HL-60/S4 (cell line): ENCODE measurements at regions not wholly inside any gene's neighbourhood (a gene's known extent, or its start where the extent isn't known, plus 50 kb on each side); places are given as distances from the start of the nearest gene placed in this dataset.

Experiments used
- in situ Hi-C: fragments of 300-500 bp; cut with MboI; formaldehyde crosslinking; loops from 2 replicates; pipeline ENCODE4 v1.14.3; 2022; ENCODE audit warnings: low sequenced_read_pairs

DNA sequence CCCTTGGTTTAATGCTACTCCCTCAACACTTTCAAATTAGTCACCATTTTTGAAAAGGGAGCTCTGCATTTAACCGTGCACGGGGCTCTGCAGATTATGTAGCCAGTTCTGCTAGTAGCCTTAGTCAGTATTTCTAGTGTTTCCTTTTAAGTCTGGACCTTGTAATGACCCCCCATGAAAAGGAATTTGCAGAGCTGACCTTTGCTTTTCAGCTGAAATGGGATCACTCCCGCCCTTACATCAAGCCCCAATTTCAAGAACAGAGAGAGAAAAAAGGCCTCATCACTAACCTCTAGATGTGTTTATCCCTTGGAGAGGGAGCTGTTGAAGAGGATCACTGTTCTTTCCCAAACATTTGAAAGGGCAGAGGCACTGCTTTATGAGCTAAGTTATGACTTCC lies 490.7 kb upstream of the BTBD3 start:
- in situ Hi-C loops: no loop called here

DNA sequence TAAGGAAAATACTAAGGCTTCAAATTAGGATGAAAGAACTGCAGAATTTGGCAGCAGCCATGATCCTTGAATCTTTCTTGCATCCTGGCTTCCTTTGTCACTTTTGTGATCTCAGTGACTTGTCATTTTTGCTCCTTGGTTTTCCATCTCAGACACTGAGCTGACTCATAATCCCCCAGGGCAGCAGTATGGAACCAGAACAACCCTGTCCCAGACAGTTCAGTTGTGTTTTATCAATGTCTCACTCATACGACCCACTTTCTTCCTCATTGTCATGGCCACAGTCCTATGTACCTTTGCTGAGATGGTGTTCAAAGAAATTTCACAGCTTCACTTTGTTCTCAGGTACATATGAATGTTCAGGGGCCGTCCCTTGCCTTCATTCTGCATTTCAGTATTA lies 488.5 kb upstream of the BTBD3 start:
- in situ Hi-C loops: no loop called here

DNA sequence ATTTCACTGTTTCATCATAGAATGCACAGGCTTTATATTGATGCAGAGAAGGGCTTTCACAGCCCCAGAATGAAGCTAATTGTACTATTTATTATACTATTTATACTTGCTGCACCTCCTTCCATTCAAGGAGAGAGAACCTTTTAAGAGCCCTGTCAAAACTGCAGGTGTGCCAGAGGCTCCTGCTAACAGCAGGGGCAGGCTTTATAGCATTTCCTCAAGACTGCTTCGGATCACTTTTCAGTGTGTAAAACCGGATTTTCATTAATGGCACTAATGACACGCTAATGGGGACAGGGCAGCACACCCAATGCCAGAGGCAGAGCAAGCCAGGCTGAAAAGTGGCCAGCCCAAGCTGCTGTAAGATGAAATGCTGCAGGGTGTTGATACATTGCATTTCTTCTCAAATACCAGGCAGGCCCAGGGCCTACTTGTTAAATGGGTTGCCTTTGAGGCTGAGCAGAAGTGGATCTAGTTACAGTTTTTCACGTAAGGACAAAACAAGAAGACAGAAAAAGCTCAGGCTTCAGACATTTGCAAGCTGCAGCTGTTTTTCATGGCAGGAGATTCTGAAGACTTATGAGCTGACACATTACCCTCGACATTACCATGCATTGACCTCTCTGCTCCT lies 487.7 kb upstream of the BTBD3 start:
- in situ Hi-C loops: no loop called here

DNA sequence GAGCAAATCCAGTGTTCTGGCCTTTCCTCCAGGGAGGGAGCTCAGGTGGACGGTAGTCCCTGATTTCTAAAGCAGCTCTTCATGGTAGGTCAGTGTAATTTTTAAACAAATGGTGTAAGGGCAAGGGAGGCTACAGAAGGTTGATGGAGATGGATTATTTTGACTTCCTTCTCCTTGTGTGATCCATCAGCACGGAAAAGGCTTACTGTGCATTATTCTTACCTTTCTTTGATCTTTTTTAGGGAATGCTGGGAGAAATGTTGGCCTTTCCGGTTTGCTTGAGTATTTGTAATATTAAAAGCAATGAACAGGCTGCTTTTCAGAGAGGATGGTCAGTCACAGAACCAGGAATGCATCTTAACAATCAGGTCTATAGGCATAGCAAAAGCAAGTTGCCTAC lies 487.0 kb upstream of the BTBD3 start:
- in situ Hi-C loops: no loop called here

DNA sequence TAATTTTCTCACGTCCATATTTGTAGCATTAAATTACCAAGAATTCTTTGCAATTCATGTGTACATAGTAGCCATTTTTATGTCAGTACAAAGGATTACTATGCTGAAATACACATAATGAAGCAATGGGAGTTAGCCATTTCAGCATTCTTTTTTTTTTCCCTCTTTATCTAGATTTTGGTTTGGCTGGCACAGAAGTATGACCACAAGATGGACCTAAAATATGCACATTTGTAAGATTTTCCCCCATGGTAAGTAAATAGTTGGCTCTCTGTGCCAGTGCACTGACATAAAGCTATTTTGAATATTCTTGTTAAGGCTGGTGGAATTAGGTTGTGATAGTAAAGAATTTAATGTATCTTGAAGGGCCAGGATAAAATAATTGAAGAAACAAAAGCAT lies 486.1 kb upstream of the BTBD3 start:
- in situ Hi-C loops: no loop called here

DNA sequence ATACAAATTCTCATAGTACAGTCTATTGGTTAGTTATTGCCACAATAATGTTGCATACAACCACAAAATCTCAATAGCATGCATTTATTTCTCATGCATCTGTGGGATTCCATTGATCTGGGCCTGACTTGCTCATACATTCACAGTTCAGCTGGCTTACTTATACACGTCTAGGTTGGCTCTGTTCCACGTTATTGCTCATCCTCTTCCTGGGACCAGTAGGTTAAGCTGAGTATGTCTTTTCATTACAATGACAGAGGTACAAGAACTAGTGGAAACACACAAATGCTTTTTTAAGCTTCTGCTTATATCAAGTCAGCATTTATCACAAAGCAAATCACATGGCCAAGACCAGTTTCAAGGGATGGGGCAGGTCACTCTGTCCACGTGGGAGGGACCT lies 485.3 kb upstream of the BTBD3 start:
- in situ Hi-C loops: no loop called here

DNA sequence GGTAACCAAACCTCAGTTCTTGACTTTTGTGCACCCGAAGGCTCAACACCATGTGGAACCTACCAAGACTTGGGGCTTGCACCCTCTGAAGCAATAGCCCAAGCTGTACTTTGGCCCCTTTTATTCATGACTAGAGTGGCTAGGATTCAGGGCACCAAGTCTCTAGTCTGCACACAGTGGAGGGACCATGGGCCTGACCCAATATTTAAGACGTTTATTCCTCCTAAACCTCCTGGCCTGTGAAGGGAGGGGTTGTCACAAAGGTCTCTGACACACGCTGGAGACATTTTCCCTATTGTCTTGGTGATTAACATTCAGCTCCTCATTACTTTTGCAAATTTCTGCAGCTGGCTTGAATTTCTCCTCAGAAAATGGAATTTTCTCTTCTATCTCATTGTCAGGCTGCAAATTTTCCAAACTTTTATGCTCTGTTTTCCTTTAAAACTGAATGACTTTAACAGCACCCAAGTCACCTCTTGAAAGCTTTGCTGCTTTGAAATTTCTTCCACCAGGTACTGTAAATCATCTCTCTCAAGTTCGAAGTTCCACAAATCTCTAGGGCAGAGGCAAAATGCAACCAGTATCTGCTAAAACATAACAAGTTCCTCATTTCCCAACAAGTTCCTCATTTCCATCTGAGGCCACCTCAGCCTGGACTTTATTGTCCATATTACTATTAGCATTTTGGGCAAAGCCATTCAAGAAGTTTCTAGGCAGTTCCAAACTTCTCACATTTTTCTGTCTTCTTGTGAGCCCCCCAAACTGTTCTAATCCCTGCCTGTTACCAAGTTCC lies 481.4 kb upstream of the BTBD3 start:
- in situ Hi-C loops: no loop called here

DNA sequence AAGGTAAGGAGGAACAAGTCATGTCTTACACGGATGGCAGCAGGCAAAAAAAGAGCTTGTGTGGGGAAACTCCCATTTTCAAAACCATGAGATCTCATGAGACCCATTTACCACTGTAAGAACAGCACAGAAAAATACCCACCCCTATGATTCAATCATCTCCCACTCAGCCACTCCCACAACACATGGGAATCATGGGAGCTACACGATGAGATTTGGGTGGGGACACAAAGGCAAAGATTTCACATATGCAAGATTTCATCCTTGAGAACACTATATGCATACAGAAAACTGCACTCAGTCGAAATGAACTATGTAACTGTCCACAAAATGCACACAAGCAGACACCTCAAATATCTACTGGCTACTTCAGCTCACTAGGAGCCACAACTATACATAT lies 480.6 kb upstream of the BTBD3 start:
- in situ Hi-C loops: no loop called here

DNA sequence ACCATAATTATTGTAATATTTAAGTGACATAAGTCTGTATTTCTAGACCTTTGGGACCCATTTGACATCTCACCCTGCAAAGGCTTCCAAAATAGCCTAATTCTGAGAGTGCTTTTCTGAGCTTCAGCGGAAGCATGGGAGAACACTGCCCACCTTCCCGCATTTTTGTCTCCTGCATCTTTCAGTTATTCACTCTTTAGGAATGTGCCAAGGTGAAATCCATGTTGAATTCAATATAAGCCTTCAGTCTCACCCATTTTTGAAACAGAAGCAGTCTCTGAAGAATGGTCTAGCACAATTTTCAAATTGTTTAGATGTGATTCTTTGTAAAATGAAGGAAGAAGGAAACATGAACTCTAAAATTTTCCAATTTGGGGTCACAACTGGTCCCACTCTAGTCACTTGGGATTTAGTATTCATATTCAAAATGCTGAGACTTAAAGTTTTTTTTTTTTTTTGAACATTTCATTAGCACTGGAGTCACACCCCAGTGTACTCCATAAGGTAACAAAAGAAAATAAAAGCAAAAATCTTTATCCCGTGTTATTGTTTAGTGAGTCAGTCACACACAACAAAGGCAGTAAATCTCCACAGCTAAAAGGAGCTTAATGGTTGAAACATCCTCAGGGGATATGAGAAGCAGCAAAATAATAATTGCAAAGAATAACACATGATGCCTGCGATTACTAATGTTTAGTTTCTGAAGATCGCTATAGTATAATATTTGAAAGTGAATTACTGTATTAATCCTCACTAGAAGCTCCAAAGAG lies 479.9 kb upstream of the BTBD3 start:
- in situ Hi-C loops: no loop called here

DNA sequence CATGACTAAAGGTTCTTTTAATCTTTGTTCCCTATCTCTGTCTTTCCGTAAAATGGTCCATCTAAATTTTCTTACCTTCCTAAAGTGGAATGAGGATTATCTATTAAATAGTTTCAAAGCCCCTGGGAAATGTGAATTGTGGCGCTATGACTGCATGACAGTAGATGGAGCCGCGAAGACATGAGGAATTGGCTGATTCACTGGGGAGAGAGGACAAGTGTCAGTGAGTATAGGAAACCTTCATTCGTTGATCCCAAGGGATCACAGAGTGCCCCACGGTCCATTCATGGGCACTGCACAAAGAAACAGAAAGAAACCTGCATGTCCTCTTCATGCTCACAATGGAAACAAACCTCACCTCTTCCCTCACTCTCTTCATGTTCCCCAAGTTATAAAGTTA lies 479.3 kb upstream of the BTBD3 start:
- in situ Hi-C loops: no loop called here

DNA sequence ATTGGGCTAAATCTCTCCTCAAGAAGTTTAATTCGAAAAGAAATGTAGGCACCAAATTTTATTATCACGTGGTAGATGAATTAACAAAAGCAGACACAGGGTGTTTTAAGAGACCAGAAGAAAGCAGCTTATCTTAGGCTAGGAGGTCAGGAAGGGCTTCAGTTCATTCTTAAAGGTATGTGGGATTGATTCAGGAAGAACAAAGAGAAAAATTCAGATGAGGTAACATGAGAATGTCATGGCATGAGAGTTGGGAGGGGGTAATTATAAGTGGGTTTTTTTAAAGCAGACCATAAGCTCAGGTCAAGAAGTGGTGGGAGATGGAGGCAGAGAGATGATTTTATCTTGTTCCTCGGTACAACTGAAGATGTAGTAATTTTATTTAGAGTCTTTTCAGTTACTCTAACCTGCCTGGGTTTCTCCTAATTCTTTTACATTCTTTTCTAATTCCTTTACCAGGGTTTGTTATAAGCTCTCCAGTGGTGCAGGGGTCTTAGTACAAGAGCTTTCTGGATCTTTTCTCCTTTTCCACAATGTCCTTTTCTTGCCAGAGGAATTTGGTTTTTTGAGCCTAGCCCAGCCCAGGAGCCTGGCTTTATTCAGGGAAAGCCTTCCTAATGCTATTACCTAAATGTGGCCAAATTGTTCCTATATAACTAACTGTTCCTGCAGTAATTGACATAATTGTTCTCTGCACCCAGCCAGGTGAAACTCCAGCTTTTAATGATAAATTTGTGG lies 474.1 kb upstream of the BTBD3 start:
- in situ Hi-C loops: no loop called here

DNA sequence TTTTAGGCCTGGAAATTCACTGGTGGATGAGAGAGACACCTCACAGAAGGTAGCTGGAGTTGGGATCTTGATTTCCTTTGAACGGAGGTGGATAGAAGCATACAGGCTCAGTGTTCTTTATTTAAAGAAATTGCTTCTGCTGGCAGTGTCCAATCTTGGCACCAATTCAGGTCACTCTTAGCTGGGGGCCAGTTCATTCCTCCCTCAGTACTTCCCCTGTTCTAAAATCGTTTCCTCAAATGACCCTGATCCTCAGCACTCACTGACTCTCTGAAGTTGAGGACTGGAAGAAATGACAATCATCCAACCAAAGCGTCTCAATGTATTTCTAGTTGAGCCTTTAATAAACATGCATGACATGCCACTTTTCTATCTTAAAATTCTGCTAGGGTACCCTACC lies 472.5 kb upstream of the BTBD3 start:
- in situ Hi-C loops: no loop called here

DNA sequence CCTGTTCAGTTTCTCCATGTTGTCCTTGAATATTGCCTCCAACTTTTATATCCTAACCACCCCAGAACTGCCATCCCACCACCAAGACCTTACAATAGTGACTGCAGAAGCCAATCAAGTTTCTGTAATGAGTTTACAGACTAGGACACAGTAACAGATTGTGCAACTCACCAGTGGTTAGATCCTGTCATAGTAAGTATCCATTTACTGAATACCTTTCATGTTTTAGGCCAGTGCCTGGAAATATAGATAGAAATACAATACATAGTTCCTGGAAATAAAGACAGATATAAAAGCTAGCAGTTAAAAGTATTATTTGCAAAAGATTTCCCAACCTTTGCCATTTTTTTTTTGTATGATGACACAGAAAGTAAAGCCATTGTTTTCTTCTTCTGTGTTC lies 471.8 kb upstream of the BTBD3 start:
- in situ Hi-C loops: no loop called here

DNA sequence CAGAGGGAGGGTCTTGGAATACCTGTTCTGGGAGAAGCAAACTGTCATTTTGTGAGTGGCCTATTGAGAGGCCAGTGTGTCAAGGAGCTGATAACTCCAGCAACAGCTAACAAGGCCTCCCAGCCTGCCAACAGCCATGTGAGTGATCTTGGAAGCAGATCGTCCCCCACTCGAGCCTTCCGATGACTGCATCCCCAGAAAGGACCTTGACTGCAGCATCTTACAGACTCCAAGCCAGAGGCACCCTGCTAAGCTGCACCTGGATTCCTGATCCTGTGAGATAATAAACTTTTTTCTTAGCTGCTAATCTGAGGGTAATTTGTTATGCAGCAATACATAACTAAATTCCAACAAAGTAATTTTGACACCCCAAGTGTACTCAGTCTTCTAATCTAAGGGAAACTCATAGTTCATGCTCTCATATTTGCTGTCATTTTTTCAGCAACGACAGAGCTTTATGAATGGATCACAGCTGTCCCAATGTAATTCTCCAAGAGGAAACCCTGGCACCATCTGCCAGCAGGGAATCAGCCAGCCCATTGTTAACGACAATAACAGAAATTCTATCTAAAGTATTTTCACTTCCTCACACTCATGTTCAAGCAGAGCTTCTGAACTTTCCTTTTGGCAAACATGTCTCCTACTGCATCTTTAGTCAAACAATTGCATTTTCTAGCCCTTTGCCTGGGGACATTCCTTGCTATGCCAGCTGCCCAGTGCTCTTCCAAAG lies 470.2 kb upstream of the BTBD3 start:
- in situ Hi-C loops: no loop called here

DNA sequence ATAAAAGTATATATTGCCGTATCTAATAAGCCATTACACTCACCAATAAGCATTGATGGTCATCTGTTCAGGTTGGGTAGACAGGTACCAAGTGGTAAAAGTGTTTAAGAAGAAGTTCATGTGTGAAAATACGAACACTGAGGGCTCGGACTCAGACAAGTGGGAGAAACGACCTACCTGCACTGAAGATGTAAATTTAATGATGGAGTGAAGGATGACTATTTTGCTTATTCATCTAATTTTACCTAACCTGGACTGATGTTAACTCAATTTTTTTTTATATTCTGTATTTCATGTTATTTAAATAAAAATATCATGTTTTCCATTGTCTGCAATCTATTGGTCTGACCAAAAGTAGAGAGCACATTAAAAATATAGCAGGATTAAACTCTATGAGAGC lies 469.1 kb upstream of the BTBD3 start:
- in situ Hi-C loops: no loop called here

DNA sequence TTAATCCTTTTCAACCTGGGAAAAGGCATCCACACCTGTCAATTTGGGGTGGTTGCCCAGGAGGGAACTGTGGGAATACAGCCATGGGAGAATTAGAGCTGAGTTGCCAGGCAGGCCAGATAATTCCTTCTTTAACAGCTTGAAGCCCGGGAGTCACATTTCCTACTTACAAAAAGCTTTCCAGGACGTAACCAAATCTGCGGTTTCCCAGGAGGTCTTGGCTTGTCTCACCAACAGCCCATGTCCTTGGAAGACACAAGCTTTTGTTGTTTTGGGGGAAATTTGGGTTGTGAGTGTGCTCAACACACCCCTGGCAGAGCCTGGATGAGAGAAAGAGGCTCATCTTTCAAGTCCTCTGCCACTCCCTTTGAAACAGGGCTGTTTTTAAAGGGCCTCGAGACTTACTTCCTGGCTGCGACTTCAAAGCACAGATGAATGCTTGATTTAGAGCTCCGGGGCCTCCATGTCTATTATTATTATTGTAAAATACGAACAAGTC lies 465.9 kb upstream of the BTBD3 start:
- in situ Hi-C loops: no loop called here

DNA sequence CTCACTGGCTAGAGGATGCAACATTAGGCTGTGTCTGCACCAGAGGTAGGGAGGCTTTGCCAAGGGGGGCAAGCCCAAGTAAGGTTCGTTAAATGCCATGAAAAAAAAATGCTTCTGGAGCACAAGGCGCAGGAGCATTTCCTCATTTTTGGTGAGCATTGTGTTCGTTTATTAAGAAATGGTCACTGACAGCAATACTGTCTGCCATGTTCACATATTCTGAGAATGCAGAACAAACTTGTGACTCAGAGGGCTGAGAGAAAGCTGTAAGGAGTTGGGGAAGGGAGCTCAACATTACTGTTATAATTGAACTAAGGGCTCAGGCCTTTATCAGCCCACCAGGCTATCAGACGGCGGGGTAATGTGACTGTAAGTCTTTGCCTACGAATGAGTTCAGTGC lies 465.4 kb upstream of the BTBD3 start:
- in situ Hi-C loops: no loop called here

DNA sequence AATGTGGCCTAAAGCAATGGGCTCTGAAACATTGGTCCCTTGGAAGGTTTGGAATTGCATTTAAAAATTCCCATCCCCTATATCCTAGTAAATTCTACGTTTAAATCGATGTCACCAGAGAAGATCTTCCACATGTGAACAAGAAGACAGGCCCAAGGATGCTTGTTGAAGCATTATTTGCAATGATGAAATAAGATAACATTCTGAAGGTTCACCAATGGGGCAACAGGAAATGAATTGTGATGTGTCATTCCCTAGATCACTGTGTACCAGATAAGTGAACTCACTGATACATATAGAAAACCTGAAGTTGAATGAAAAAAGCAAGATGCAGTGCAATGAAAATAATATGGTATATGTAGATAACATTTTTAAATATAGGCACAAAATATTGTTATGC lies 464.3 kb upstream of the BTBD3 start:
- in situ Hi-C loops: no loop called here

DNA sequence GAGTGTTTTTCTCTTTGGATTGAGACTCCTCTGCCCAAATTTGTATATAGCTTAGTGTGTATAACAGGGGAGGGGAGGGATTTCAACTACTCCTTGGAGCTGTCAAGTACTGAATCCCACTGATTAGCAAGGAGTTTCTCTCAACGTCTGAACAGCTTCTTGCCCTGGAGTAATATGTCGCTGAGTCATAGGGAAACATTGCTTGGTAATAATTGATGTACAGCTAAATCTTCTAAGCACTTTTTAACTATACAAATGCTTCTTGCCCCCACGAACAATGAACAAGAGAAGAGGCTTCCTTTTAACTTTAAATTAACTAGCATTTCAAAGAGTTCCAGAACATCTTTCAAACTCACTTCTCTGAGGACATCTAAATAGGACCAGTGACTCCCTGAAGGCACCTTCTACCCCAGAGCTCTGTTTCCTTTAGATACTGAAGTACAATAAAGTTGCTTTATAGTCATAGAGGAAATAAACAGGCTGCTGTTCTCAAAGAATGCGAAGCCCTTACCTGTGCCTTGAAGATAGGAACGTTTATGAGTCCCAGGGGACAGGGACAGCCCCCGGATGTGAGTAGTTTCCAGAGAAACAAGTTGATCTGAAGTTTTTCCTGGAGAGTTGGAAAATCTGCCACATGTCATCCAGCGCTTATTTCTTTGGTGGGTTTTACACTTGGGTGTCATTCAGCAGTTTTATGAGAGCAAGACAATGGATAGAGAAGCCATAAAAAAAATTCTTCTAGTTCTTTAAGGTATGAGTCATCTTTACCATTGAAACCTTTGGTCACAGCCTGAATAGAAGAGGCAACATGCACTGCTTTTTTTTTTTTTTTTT lies 462.5 kb upstream of the BTBD3 start:
- in situ Hi-C loops: no loop called here

DNA sequence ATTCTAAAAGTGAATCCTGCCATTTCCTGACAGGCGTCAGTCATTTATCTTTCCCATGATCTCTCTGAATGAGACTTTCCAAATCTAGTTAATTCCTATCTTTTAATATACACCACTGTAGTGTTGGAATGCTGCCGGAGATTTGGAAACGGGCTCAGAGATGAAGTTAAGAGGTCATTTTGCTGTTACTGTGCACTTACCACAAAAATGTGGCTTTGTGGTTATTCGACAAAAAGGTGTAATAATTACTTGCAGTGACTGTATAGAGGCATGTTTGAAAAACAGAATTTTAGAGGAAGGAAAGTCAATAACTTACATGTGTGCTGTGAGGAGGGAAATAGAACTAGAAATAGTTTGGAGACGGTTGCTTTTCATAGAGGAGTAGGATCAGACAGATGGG lies 460.2 kb upstream of the BTBD3 start:
- in situ Hi-C loops: no loop called here
